Umbilical cord (tissue), 1 donor: ENCODE measurements at regions not wholly inside any gene's neighbourhood (a gene's known extent, or its start where the extent isn't known, plus 50 kb on each side); places are given as distances from the start of the nearest gene placed in this dataset.
A peak's percentile ranks its signal among the peaks of the same experiment; 100 is the strongest.
"Not testable (repeated sequence)": the region's sequence is repeated elsewhere in the genome, so short reads cannot be mapped to it uniquely, and the experiment has no call there.

ENCODE experiments used
- DNase-seq: peaks from one replicate; pipeline ENCODE4 v3.0.0-alpha.2; 2015; ENCODE audit warnings: low spot score

GRCh38 chr4:3926969-3927755 is 161.0 kb downstream of the ADRA2C start:
- not testable (repeated sequence) for DNase-seq

- DNase-seq, result not testable (repeated sequence)
Measured at GRCh38 chr4:3929431-3929830, 163.2 kb downstream of the ADRA2C start.

GRCh38 chr4:3932734-3933133 is 166.5 kb downstream of the ADRA2C start:
- not testable (repeated sequence) for DNase-seq

GRCh38 chr4:3935406-3935805 is 169.2 kb downstream of the ADRA2C start:
- not testable (repeated sequence) for DNase-seq

GRCh38 chr4:3936184-3936583 is 170.0 kb downstream of the ADRA2C start:
- no peak for DNase-seq

GRCh38 chr4:3937849-3938562 is 171.8 kb downstream of the ADRA2C start:
- DNase-seq, result not testable (repeated sequence)

- DNase-seq, result not testable (repeated sequence)
Measured at GRCh38 chr4:3938676-3939075, 172.5 kb downstream of the ADRA2C start.

- peak; percentile 44 for DNase-seq
Measured at GRCh38 chr4:3939954-3940591, 173.9 kb downstream of the ADRA2C start.

- not testable (repeated sequence) for DNase-seq
Measured at GRCh38 chr4:3941735-3942522, 175.7 kb downstream of the ADRA2C start.

- peak; percentile 37 for DNase-seq
Measured at GRCh38 chr4:3942569-3942971, 176.4 kb downstream of the ADRA2C start.

GRCh38 chr4:3943051-3943450 is 176.9 kb downstream of the ADRA2C start:
- not testable (repeated sequence) for DNase-seq

GRCh38 chr4:3945511-3946290 is 179.5 kb downstream of the ADRA2C start:
- no peak for DNase-seq

GRCh38 chr4:3946553-3946952 is 180.4 kb downstream of the ADRA2C start:
- not testable (repeated sequence) for DNase-seq

GRCh38 chr4:3947761-3948160 is 181.6 kb downstream of the ADRA2C start:
- not testable (repeated sequence) for DNase-seq

GRCh38 chr4:3948210-3948609 is 182.0 kb downstream of the ADRA2C start:
- not testable (repeated sequence) for DNase-seq

GRCh38 chr4:3949916-3950315 is 183.7 kb downstream of the ADRA2C start:
- peak; percentile 27 for DNase-seq

GRCh38 chr4:3952443-3953139 is 186.4 kb downstream of the ADRA2C start:
- DNase-seq, result not testable (repeated sequence)

GRCh38 chr4:3953140-3953489 is 186.9 kb downstream of the ADRA2C start:
- not testable (repeated sequence) for DNase-seq

- peak; percentile 97 for DNase-seq
Measured at GRCh38 chr4:3954540-3955320, 188.5 kb downstream of the ADRA2C start.
